NT2/D1 (cell line): ENCODE measurements at regions not wholly inside any gene's neighbourhood (a gene's known extent, or its start where the extent isn't known, plus 50 kb on each side); places are given as distances from the start of the nearest gene placed in this dataset.

Experiments used
- SUZ12 ChIP-seq: IDR thresholded peaks from 2 replicates; pipeline ENCODE4 v1.6.1; 2011; ENCODE audit not compliant: insufficient read length, insufficient read depth; ENCODE audit errors: extremely low read depth
- YY1 ChIP-seq: IDR thresholded peaks from 2 replicates; pipeline ENCODE4 v1.6.1; 2011; ENCODE audit not compliant: insufficient read length, insufficient read depth
- ZNF274 ChIP-seq: IDR thresholded peaks from 2 replicates; pipeline ENCODE4 v1.6.1; 2011; ENCODE audit warnings: mild to moderate bottlenecking, low read depth, low read length

- TF ChIP-seq ZNF274 (no peak), YY1 (no peak), SUZ12 (no peak)
These were observed 219.6 kb upstream of the GPR26 start for GRCh38 chr10:123446449-123447156.
